Nephron (organoid): ENCODE measurements at regions not wholly inside any gene's neighbourhood (a gene's known extent, or its start where the extent isn't known, plus 50 kb on each side); places are given as distances from the start of the nearest gene placed in this dataset.

ENCODE experiments used
- H3K27ac Mint-ChIP-seq, 3 experiments: 2 replicates each; pipeline ENCODE4 v1.8.0; 2020; ENCODE audit warnings: mixed read lengths in 3 of 3, mild to moderate bottlenecking in 2 of 3, moderate library complexity in 1 of 3
- H3K27me3 Mint-ChIP-seq: 2 replicates; pipeline ENCODE4 v1.8.0; 2021; ENCODE audit warnings: low read depth, mild to moderate bottlenecking, moderate library complexity, mixed read lengths
- H3K36me3 Mint-ChIP-seq: 2 replicates; pipeline ENCODE4 v1.8.0; 2020; ENCODE audit warnings: low read depth, mixed read lengths
- H3K4me1 Mint-ChIP-seq: 2 replicates; pipeline ENCODE4 v1.8.0; 2020; ENCODE audit warnings: mixed read lengths
- H3K4me3 Mint-ChIP-seq, 3 experiments: 2 replicates each; pipeline ENCODE4 v1.8.0; 2020; ENCODE audit warnings: mild to moderate bottlenecking in 3 of 3, mixed read lengths in 3 of 3, moderate library complexity in 2 of 3
- H3K9me3 Mint-ChIP-seq: 2 replicates; pipeline ENCODE4 v1.8.0; 2020; ENCODE audit warnings: mixed read lengths
- TF ChIP-seq, protein P1 (sequence below), 3 experiments: fragments of 200-600 bp; sonication (generic); IDR thresholded peaks; one replicate each; pipeline ENCODE4 v1.5.0; 2021; ENCODE audit warnings: antibody characterized with exemption in 3 of 3; ENCODE audit not compliant: unreplicated experiment in 3 of 3

DNA sequence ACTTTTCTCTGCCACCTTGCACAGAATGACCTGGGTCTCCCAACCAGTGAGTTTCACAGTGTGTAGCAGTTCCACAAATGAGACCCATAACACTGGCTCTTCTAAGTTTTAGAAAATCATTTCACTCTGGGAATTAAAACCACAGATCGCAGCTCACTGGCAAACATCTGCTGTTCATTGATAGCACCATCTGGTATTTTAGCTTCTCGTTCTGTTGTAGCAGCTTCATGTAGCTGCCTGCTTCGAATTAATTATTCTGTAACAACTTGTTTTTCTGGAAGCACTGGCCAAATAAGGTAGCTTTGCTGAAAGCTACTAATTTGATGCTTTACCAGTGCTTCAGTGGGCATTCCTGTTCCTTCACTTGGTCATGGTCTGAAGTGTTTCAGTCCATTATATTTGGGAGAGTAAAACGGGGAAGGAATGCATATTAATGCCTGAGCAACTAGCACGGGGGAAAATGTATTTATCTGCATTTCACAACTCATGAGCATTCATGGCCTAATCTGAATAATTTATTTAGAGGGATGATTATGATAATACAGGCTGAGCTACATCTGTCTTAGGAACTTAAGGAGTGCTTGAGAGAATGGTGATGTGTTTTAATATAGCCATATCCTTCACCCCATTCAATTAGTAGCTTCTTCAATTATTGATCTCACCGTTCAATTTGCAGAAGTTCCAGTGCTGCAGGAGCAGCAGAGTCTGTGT is 447.4 kb downstream of the XPNPEP1 start:
- H3K9me3 Mint-ChIP-seq = no peaks in the 10 kb centered on the region
- H3K4me3 Mint-ChIP-seq = no peak overlapping the region
- H3K27me3 Mint-ChIP-seq = peaks cover 12% of the 10 kb centered on the region
- TF ChIP-seq, protein P1, sequence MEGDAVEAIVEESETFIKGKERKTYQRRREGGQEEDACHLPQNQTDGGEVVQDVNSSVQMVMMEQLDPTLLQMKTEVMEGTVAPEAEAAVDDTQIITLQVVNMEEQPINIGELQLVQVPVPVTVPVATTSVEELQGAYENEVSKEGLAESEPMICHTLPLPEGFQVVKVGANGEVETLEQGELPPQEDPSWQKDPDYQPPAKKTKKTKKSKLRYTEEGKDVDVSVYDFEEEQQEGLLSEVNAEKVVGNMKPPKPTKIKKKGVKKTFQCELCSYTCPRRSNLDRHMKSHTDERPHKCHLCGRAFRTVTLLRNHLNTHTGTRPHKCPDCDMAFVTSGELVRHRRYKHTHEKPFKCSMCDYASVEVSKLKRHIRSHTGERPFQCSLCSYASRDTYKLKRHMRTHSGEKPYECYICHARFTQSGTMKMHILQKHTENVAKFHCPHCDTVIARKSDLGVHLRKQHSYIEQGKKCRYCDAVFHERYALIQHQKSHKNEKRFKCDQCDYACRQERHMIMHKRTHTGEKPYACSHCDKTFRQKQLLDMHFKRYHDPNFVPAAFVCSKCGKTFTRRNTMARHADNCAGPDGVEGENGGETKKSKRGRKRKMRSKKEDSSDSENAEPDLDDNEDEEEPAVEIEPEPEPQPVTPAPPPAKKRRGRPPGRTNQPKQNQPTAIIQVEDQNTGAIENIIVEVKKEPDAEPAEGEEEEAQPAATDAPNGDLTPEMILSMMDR (IDR thresholded peaks at IDR 0.05; ENCODE audit: unreplicated experiment in 3 of 3) = no peak
- peaks cover 19% of the 10 kb centered on the region for H3K4me1 Mint-ChIP-seq
- H3K27ac Mint-ChIP-seq = no peak overlapping the region
- no peaks in the 10 kb centered on the region for H3K36me3 Mint-ChIP-seq

DNA sequence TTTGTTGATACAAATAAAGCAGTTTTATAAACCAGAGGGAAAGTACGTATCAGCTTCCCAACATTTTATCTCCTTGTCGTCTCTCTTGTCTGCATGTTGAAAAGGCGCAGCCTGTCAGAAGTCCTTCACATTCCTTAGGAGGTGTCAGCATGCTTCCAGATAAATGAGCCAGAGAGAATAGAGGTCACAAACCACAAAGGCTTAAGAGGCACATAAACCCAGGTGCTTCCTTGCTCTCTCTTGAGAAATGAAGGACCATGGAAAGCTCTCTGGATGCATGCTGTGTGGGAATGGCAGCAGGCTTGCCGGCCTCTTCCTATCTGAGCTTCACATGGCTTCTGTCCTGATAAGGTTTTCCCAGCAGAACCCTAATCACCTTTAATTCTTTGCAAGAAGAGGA is 448.5 kb downstream of the XPNPEP1 start:
- TF ChIP-seq, protein P1 (IDR thresholded peaks at IDR 0.05; ENCODE audit: unreplicated experiment in 3 of 3) = no peak
- H3K27me3 Mint-ChIP-seq = peaks cover 12% of the 10 kb centered on the region
- no peak overlapping the region for H3K4me3 Mint-ChIP-seq
- H3K27ac Mint-ChIP-seq = no peak overlapping the region
- no peaks in the 10 kb centered on the region for H3K36me3 Mint-ChIP-seq
- H3K9me3 Mint-ChIP-seq = no peaks in the 10 kb centered on the region
- H3K4me1 Mint-ChIP-seq = peaks cover 19% of the 10 kb centered on the region

GRCh38 chr10:109474261-109474660 is 449.1 kb downstream of the XPNPEP1 start:
- H3K9me3 Mint-ChIP-seq = no peaks in the 10 kb centered on the region
- peaks cover 19% of the 10 kb centered on the region for H3K4me1 Mint-ChIP-seq
- H3K27ac Mint-ChIP-seq = no peak overlapping the region
- TF ChIP-seq, protein P1 (IDR thresholded peaks at IDR 0.05; ENCODE audit: unreplicated experiment in 3 of 3) = no peak
- no peaks in the 10 kb centered on the region for H3K36me3 Mint-ChIP-seq
- peaks cover 12% of the 10 kb centered on the region for H3K27me3 Mint-ChIP-seq
- H3K4me3 Mint-ChIP-seq = no peak overlapping the region

- no peak overlapping the region for H3K27ac Mint-ChIP-seq
- H3K4me3 Mint-ChIP-seq = no peak overlapping the region
- no peaks in the 10 kb centered on the region for H3K9me3 Mint-ChIP-seq
- TF ChIP-seq, protein P1 (IDR thresholded peaks at IDR 0.05; ENCODE audit: unreplicated experiment in 3 of 3) = no peak
- no peaks in the 10 kb centered on the region for H3K36me3 Mint-ChIP-seq
- H3K27me3 Mint-ChIP-seq = peaks cover 21% of the 10 kb centered on the region
- no peaks in the 10 kb centered on the region for H3K4me1 Mint-ChIP-seq
Measured at GRCh38 chr10:109467551-109467950, 455.8 kb downstream of the XPNPEP1 start.

DNA sequence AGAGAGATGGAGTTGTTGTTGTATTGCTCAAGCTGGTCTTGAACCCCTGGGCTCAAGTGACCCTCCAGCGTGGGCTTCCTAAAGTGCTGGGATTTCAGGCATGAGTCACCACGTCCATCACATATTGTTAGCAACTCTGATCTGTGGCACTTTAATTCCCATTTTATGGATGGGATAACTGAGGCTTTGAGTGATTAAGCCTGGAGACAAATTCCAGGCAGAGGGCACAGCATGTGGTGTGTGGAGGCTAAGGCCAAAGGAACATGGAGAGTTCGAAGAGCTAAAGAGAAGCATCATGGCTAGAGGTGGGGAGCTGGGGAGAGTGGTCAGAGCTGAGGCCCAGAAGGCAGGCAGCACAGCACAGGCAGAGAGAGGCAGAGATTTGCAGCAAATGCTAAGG is 458.4 kb downstream of the XPNPEP1 start:
- Mint-ChIP-seq H3K27ac (no peak overlapping the region), H3K4me3 (no peak overlapping the region), H3K27me3 (peaks cover 34% of the 10 kb centered on the region), H3K4me1 (no peaks in the 10 kb centered on the region), H3K9me3 (no peaks in the 10 kb centered on the region), H3K36me3 (no peaks in the 10 kb centered on the region)
- TF ChIP-seq, protein P1 (IDR thresholded peaks at IDR 0.05; ENCODE audit: unreplicated experiment in 3 of 3) = no peak

DNA sequence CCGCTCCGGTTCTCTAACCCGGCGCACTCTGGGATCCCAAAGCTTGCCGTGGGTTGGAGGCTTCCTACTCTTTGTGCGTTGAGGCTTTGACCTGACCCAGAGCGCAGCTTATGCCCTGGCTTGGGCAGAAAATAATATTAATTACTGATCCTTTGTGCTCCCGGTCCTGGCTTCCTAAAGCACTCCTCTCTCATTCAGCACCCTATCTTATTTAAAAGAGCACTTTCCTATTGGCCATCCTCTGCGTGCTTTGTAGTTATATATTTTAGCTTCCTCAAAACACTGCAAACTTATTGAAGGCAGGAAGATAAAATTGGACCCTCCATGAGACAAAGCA is 466.0 kb downstream of the XPNPEP1 start:
- Mint-ChIP-seq H3K9me3 (peaks cover 10% of the 10 kb centered on the region), H3K36me3 (no peaks in the 10 kb centered on the region), H3K27me3 (peaks cover 77% of the 10 kb centered on the region), H3K4me3 (peak overlapping the region; percentile 76 to 80 (median 77)), H3K4me1 (no peaks in the 10 kb centered on the region), H3K27ac (no peak overlapping the region)
- TF ChIP-seq, protein P1 (IDR thresholded peaks at IDR 0.05; ENCODE audit: unreplicated experiment in 3 of 3) = no peak
